GM19397 (cell line): ENCODE measurements at regions not wholly inside any gene's neighbourhood (a gene's known extent, or its start where the extent isn't known, plus 50 kb on each side); places are given as distances from the start of the nearest gene placed in this dataset.

ENCODE experiments used
- ATAC-seq: cut with Tn5 transposase; IDR thresholded peaks from one replicate; pipeline ENCODE4 v1.9.1; 2021; ENCODE audit warnings: mild to moderate bottlenecking, moderate library complexity; ENCODE audit not compliant: unreplicated experiment

DNA sequence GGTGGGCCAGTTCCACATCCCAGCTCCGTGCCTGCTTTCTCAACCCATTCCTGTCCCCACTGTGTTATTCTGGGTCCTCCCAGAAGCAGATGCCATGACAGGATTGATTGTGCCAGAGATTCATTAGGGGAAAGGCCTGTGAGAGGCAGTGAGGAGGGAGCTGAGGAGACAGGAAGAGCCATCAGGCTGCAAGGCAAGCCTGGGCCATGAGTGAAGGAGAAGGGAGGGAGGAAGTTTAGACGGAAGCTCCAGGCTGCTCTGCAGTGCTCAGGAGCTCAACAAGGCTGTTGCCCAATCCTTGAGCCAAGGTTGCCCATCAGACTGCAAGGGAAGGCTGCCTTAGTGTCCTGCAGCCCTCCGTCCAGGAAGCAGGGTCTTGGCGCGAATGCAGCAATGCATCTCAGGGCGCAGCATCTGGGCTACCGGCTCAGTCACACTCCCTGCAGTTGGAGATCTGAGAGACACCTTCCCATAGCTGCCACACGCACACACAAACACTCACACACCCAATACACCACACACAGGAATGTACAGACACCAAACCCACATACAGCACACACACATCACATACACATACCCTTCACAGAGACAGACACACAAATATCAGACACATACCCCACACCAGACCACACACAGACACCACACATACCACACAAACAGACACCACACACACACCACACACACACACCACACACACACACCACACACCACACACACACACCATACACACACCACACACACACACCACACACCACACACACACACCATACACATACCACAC, 139.5 kb upstream of the NDUFV2 start:
- no peak for ATAC-seq

DNA sequence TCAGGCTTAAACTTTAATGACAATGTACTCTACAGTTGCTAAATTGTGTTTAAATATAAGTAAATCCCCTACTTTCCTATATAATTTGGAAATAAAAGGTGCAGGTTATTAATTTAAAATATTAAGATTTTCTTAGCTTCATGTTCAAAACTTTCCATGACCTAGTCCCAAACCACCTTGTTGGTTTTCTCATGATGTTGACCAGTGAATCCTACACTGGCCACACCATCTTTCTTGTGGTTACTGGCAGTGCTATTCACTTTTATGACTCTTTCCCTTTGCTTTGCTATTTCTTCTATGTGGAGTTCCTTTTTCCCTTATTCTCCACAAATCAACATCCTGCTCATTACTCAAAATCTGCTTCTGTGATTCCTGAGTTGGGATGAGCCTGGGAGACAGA, 138.6 kb upstream of the NDUFV2 start:
- ATAC-seq: no peak

DNA sequence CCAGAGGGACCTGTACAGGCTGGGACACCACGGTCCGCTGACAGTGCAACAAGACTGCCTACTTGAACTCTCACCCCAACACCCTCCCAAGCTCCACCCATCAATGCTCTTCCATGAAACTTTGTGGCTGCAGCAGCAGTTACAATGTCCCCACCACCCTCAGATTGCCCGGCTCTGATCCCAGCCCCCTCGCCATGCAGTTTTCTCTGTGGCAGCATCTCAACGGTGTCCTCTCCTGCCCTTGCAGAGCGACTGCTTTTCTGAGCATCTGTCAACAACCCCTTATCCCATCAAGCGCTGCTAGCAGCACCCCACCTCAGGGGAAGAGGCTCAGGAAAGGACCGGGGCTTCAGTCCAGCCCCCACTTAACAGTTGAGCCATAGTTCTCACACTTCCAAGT, 137.1 kb upstream of the NDUFV2 start:
- ATAC-seq: no peak

DNA sequence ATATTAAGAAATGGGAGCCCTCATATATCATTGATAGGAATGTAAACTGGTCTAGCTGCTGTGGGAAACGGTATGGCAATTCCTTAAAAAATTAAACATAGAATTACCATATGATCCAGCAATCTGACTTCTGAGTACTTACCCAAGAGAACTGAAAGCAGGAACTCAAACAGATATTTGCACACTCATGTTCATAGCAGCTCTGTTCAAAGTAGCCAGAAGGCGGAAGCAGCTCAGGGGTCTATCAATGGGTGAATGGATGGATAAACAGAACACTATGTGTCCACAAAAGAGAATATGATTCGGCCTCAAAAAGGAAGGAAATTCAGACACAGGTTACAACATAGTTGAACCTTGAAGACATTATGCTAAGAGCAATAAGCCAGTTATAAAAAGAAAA, 135.7 kb upstream of the NDUFV2 start:
- ATAC-seq: no peak

DNA sequence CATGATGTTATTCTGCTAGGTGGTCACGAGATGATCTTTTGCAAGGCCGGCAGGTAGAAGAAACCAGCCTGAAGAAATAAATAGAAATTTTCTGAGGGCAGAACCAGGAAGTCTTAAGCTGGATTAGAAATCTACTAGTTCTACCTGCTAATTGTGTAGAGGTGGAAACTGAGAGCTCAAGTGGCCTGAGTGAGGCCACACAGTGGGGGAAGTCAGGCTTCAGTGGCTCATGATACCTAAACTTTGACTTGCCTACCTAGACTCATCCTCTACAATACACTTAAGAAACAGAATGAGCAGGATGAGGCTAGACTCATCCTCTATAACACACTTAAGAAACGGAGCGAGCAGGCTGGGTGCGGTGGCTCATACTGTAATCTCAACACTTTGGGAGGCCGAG, 134.9 kb upstream of the NDUFV2 start:
- no peak for ATAC-seq

DNA sequence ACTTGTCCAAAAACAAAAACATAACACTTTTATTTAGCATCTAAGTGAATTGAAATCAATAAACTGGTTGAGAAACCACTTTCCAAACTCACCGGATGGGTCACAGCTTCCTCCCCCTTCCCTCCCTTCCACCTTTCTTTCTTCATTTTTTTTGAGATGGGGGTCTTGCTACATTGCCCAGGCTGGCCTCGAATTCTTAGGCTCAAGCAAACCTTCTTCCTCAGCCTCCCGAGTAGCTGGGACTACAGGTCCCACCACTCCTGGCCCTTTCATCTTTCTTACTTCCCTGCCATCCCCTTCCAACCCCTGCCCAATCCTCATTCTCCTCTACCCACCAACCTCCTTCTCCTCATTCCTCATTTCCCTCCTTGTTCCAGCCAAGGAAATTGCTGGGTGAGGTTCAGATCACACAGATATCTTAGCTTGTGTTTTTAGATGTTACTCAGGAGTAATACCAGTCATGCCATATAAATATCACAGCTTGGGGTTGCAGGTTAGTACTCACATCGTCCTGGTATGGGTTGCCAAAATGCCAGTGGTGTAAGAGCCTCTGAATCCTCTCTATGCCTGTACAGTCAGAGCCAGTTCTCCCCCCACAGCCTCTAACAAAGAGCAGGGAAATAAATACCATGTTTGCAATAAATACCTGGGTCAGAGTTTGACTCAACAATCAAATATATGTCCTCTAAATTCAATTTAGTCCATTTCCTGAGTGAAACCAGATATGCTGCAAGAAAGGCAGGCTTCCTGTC, 132.7 kb upstream of the NDUFV2 start:
- ATAC-seq: no peak

DNA sequence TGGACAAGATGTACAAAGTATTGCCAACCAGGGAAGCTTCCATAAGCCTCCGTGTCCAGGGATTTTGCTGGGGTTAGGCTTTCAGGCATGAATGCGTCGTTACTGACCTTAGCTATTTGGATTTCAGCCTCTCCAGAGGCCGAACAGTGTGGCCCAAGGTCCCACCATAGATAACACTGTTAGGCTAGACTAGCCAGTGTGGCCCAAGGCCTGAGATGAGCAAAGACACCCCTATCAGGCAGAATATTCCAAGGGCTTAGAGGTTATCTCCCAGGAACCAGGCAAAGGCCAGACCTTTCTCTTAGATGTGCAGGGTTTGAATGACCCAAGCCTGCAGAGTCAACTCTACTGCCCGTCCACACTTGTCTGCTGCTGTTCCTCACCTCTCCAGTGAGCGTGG, 131.7 kb upstream of the NDUFV2 start:
- no peak for ATAC-seq

DNA sequence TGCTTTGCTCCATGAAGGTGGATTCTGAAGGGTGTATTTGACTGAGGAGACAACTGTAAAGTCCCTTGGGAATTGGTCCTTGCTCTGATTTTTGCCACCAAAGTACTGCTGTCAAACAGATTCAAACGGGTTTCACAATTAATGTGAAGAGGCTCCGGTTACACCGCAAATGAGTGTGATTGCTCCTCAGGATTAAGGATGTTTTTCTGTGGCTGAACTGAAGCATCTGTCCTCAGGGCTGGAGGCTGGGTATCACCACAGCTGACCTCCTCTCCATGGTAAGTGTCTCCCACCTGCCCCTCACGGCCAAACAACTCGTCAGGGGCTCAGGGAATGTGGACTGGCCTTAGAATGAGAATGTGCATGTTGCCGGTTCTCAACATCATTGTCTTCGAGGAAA, 130.4 kb upstream of the NDUFV2 start:
- no peak for ATAC-seq

DNA sequence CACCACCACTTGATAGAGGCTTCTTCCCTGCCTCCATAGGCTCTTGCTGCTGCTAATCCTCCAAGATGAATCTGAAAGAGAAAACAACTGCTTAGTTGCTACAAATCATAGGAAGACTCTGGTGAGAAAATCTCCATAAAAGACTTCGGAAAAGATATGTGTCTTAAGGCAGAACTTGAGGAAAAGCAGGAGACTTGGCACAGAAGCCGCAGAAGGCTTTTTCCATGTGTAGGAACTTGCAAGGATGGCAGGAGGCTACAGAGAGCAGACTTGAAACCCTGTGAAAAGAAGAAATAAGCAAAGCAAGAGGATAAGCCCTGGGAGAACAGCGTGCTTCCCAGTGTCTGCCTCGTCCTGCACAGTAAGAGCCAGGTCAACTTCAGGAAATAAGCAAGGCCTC, 128.2 kb upstream of the NDUFV2 start:
- no peak for ATAC-seq

DNA sequence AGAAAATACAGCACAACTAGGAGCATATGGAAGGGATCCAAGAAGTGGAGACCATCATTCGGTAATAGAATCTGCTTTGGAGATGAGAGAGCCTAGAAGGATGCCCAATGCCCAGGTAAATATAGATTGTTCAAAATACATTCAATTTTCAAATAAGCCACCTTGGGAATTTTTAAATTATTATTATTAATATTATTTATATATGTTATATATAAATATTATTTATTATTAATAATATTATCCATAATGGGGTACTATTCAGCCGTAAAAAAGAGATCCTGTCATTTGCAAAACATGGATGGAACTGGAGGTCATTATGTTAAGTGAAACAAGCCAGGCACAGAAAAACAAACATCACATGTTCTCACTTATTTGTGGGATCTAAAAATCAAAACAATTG, 127.8 kb upstream of the NDUFV2 start:
- no peak for ATAC-seq

DNA sequence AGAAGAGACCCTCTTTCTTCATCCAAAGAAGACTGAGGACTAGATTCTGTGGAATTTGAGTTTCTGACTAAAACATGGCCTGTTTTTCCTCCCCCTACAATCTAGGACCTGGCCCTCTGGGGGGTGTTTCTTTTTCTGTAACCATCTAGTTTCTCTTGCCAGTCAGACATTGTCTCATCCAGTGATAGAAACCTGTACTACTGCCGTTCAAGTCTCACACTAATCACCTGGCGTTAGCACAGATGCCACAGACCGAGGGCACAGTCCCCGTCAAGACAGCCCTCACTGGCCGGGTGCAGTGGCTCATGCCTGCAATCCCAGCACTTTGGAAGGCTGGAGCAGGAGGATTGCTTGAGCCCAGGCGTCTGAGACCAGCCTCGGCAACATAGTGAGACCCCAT, 126.9 kb upstream of the NDUFV2 start:
- ATAC-seq: no peak

DNA sequence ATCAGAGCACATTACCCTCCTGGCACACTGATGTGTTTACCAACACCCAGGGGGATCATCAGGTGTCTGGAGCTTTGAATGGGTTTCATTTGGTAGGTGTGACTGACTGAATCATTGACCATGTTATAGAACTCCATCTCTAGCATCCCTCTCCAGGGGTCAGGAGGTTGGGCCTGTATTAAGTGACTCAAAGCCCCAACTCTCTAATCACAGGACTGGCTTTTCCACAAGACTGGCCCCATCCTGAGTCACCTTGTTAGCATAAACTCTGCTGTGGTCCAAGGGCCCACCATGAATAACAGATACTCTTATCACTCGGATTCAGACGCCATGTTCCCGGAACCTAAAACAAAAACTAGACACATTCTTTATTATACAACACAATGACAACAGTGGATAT, 125.9 kb upstream of the NDUFV2 start:
- no peak for ATAC-seq

DNA sequence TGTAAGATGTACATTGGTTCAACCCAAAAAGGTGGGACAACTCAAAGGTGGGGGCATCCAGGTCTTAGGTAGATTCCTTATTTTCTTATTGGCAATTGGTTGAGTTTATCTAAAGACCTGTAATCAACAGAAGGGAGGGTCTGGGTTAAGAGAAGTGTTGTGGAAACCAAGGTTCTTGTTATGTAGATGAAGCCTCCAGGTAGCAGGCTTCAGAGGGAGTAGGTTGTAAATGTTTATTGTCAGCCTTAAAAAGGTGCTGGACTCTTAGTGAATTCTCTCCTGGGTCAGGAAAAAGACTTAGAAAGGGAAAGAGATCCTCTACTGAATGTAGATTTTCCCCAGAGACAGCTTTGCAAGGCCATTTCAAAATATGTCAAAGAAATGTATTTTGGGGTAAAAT, 125.3 kb upstream of the NDUFV2 start:
- no peak for ATAC-seq

DNA sequence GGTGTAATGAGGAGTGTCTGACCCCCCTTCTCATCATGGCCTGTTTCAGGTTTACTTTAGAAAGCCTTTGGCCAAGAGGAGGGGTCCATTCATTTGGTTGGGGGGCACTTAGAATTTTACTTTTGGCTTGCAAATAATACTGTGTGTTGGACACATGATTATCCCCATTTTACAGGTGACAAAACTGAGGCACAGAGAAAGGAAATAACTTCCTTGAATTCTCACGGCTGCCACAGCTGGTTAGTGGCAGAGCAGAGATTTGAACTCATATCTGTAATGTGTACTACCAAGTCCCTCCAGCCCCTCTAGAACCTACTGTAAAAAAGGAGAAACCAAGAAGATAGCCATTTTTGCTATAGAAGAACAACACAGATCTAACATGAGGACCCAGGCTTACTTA, 124.8 kb upstream of the NDUFV2 start:
- no peak for ATAC-seq

DNA sequence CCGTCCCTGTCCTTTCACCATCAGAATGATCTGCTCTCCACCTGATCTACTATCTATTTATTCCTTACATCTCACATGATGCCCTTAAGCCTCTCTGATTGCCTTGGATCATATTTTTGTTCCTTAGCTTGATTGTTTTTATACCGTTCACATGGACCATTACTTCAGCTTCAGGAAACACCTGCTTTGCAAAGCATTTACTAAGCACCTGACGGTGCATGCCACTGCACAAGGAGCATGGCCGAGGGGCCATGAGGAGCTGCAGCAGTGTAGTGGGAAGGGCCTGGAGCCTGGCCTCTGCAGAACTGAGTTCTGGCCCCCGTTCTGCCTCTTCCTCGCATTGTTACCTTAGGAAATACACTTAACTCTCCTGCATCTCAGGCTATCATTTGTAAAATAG, 124.1 kb upstream of the NDUFV2 start:
- ATAC-seq: no peak

DNA sequence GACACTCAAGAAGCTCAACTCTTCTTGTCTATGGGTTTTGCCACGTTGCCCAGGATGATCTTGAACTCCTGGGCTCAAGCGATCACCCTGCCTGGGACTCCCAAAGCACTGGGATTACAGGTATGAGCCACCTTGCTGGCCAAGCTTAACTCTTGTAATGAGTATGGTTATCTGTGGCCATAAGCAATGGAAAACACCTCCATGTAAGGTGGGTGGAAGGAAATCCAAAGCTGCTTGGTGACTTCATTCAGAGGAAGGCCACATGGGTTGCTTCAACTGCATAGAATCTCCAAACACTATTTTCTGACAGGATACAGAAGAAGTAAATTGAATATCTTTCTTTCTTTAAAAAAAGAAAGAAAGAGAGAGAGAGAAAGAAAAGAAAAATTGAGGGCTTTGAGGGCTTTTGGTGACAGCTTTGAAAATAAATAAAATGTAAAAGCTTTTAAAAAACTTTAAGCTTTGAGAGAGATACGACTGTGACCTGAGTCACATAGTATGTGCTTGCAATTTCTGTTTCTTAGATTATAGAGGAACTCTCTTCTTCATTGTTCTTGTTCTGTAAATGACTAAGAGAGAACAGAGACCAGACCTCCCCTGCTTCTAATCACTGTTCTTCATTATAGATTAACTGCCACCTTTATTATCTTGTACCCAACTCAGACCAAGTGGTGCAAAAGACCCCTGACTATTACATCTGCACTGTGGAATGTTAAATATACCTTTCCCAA, 123.1 kb upstream of the NDUFV2 start:
- ATAC-seq: no peak

DNA sequence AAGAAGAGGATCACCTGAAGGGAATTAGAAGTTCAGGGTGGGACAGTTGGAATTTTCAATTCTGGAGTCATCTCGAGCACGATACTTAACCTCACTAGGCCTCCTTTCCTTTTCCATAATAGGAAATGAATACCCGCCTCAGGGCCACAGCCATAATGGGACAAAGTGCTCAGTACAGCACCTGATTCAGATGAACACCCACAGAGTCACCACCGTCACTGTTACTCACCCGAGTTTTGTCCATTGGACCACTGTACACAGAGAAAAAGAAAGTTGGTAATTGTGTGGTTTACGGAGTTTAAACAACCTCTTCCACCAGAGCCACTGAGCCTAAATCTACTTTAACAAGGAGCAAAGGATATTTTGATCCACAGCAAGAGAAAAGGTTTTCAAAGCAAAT, 122.0 kb upstream of the NDUFV2 start:
- ATAC-seq: no peak

DNA sequence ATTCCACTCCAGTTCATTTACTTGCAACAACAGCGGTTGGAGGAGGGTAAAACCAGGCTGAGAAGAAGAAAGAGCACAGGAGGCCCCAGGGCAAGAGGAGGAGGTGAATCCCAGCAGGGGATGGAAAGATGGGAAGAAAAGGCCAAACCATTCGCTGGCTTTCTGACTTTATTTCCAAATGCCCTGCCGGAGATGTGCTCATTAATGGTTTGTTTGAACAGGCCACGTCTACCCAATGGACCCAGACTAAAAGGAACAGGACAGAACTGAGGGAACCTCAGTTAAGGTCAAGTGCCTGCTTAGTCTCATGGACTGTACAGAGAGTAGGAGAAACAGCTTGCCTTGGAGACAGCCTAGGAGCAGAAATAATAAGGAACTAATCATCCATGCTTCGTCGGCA, 121.6 kb upstream of the NDUFV2 start:
- ATAC-seq: no peak

DNA sequence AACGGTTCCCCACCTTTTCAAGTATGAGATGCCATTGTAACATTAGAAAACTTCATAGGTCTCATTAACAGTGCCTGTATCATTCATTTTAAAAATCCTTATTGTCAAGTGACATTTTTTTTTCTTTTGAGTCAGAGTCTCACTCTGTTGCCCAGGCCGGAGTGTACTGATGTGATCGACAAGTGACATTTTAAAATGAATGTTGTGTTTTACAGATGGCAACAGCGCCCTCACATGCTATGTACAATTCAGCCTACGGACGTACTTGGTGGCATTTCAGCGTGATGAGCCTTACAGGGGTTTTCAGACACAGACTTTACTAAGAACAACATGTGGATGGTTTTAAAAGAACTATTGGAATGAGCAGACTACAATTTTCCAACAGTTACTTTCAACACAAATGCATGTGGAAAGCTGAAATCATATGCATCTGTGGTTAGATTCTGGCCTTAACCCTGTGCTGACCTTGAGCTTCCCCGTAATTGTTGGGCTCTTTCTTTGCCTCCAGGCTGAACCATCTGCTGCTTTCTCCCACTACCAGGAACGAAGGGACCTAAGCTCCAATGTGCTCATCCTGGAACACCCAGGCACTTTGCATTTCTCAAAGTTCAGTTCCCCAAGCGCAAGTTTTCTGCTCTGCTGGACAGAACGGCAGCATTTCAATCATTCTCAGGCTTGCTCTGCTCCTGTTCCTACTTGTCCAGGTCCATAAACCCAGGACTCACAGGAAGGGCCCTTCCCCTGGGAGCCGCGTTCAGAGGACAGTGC, 119.9 kb upstream of the NDUFV2 start:
- no peak for ATAC-seq

DNA sequence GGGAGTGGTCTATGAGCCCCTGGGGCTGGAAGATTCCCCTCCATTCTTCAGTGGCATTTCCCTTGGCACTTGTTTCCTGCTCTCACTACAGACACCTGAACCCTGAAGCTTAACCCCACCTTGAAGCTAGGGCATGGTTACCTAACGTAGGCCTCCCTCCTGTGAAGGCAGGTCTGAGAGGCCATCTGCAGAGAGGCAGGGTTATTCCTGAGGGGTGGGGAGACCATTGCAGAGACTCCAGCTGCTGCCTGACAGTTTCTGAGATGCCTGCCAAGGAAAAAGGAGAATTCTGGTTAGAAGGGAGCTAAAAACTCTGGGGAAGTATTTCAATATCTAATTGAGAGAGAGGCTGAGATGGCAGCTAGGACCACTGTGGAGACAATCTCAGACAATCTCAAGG, 119.3 kb upstream of the NDUFV2 start:
- ATAC-seq: no peak

DNA sequence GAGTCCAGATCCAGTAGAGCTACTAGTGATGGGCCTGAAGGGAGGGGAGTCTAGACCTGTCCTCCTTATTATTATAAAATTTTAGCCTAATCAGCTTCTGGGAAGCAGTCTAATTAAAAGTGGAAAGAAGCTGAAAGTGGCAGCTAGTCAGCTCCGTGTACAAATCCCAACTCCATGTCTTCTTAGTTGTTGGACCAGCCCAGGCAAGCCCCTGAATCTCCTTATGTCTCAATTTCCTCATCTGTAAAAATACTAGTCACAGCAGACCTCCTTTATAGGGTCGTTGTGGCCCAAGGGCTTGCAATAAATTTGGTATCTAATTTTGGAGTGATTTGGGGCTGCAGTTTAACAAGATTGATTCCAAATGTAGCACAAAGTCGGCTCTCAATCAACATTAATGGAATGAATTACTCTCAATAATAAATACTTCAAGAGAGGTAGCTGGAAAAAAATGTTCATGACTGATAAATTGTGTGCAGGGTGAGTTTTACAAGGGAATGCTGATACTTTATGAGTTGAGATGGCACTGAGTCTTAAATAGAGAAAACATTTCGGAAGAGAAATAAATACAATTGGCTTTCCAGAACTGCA, 118.3 kb upstream of the NDUFV2 start:
- no peak for ATAC-seq
